IPS-15b (cell line): ENCODE measurements at regions not wholly inside any gene's neighbourhood (a gene's known extent, or its start where the extent isn't known, plus 50 kb on each side); places are given as distances from the start of the nearest gene placed in this dataset.

Source experiments
- H3K27me3 ChIP-seq: one replicate; pipeline ENCODE4 v1.6.1; 2013; ENCODE audit warnings: low read length; ENCODE audit not compliant: control insufficient read depth, insufficient read depth
- H3K36me3 ChIP-seq: one replicate; pipeline ENCODE4 v1.6.1; 2013; ENCODE audit warnings: low read length; ENCODE audit not compliant: control insufficient read depth, insufficient read depth
- H3K4me1 ChIP-seq: one replicate; pipeline ENCODE4 v1.6.1; 2013; ENCODE audit warnings: mild to moderate bottlenecking, low read length; ENCODE audit not compliant: control insufficient read depth, insufficient read depth
- H3K4me3 ChIP-seq: one replicate; pipeline ENCODE4 v1.5.1; 2013; ENCODE audit warnings: low read depth, low read length
- H3K9ac ChIP-seq: one replicate; pipeline ENCODE4 v1.6.1; 2013; ENCODE audit warnings: low read depth, mild to moderate bottlenecking, low read length
- H3K9me3 ChIP-seq: one replicate; pipeline ENCODE4 v1.6.1; 2013; ENCODE audit warnings: mild to moderate bottlenecking, low read length; ENCODE audit not compliant: control insufficient read depth, insufficient read depth

DNA sequence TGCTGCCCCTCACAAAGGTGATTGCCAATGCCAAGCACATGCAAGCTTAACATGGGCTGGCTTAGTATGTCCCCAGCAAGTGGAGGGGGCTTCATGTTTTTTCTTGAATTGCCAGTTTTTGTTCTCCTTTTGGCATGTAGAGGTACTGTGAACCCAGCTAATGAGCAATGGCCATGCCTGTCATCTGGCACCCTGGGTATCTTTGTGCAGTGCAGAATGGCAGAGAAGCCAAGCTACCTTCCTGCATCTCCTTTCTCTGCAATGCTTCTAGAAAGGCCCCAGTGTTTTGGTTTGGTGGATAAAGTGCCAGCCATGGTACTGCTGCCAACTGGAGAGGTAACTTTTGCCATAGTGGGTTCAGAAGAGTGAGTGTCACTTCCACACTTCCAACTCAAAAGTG, 576.9 kb downstream of the CMPK2 start:
- Histone ChIP-seq H3K9me3 (no peaks in the 10 kb centered on the region), H3K9ac (no peak overlapping the region), H3K4me3 (no peak overlapping the region), H3K4me1 (peaks cover 2% of the 10 kb centered on the region), H3K27me3 (no peaks in the 10 kb centered on the region), H3K36me3 (no peaks in the 10 kb centered on the region)

DNA sequence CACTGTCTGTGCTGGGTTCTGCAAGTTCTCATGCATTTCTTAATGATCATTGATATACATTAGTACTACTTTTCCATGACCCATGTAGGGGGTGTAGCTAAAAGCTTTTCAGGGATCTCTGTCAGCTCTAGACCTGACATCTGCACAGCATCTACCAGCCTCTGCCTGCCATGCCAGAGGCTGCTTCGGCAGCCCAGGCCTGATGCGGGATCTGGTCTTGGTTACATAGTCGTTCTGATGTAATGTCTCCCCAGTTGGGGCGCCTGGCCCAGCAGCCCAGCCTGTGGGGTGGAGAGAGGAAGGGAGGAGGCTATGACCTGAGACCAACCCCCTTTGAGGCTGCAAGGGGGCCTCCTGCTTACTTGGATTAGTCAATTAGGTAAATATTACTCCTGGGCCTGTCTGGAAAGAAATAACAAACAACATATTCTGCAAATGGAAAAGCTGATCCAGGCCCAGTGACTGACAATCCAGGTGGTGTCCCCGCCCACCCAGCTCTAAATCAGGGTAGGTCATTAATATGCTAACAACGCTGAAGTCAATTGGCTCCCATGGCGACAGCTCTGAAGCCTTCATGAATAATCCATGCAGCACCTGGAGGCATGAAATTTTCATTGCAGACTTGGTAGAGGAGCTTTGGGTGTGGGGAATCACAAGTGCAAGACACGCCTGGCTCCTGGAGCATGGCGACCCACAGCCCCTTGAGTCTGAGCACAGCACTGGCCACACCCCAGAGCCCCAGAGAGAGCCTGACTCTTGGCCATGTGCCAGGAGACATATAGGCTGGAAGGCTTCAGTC, 575.3 kb downstream of the CMPK2 start:
- Histone ChIP-seq H3K9me3 (no peaks in the 10 kb centered on the region), H3K9ac (no peak overlapping the region), H3K36me3 (no peaks in the 10 kb centered on the region), H3K4me3 (no peak overlapping the region), H3K4me1 (peaks cover 2% of the 10 kb centered on the region), H3K27me3 (no peaks in the 10 kb centered on the region)

DNA sequence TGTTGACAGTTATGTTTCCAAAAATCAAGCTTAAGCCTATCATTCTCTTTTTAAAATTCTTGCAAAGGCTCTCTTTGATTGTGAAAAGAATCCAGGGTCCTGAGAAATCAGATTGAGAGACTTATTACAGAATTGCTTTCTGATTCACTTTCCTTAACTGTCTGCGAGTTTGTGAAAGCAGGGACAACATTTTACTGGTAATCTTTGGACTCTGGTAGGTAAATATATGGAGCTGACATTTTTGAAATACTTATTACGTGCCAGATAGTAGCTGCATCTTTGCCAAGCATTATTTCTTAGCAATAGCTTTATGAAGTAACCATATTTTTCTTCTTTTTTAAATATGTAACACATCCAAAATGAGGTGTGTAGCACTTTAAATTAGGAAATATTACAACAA, 570.9 kb downstream of the CMPK2 start:
- no peaks in the 10 kb centered on the region for H3K27me3 ChIP-seq
- no peak overlapping the region for H3K4me3 ChIP-seq
- no peaks in the 10 kb centered on the region for H3K9me3 ChIP-seq
- H3K9ac ChIP-seq: no peak overlapping the region
- H3K4me1 ChIP-seq: peaks cover 2% of the 10 kb centered on the region
- H3K36me3 ChIP-seq: no peaks in the 10 kb centered on the region

GRCh38 chr2:6297238-6297637, 568.5 kb downstream of the CMPK2 start:
- H3K9me3 ChIP-seq: no peaks in the 10 kb centered on the region
- H3K36me3 ChIP-seq: no peaks in the 10 kb centered on the region
- no peak overlapping the region for H3K4me3 ChIP-seq
- no peaks in the 10 kb centered on the region for H3K4me1 ChIP-seq
- H3K9ac ChIP-seq: no peak overlapping the region
- no peaks in the 10 kb centered on the region for H3K27me3 ChIP-seq

DNA sequence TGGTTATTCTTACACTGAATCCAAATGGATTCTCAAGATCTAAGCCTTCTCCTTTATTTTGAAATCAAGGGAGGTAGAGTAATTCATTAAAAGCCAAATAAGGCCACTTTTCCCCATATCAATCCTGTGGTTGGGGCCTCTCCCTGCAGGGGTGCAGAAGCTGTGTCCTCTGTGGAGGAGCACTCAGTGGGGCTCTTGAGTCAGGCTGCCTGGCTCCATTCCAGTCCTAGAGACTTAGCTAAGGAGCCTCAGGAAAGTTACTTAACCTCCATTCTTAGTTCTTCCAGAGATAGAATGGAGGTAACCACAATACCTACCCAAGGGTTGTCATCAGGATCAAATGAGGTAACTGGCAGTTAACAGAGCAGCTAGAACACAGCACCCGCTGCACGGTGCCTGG, 564.3 kb downstream of the CMPK2 start:
- Histone ChIP-seq H3K4me1 (no peaks in the 10 kb centered on the region), H3K4me3 (no peak overlapping the region), H3K9me3 (no peaks in the 10 kb centered on the region)

DNA sequence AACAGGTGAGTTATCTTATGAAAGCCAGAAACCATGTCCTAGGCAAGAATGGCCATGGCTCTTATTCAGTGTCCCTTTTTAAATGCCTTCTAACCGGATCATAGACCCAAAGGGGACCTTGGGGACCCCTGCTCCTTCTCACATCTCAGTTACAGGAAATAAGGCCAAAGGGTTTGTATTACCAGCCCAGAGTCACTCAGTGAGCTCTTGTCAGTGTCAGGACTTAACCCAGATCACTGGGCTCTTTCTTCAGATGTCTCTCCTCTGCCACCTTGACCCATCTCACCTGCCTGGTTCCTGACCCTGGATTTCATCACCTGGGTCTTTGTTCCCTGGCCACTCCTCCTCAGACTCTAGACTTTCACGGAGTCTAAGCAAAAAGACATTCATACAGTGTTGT, 556.7 kb downstream of the CMPK2 start:
- H3K27me3 ChIP-seq: no peaks in the 10 kb centered on the region
- H3K9ac ChIP-seq: no peak overlapping the region
- no peaks in the 10 kb centered on the region for H3K36me3 ChIP-seq
- no peak overlapping the region for H3K4me3 ChIP-seq
- no peaks in the 10 kb centered on the region for H3K4me1 ChIP-seq
- no peaks in the 10 kb centered on the region for H3K9me3 ChIP-seq

More for the DNA sequence above, 564.3 kb downstream of the CMPK2 start:
- Histone ChIP-seq H3K9ac (no peak overlapping the region), H3K27me3 (no peaks in the 10 kb centered on the region), H3K36me3 (no peaks in the 10 kb centered on the region)

- no peaks in the 10 kb centered on the region for H3K36me3 ChIP-seq
- H3K4me3 ChIP-seq: no peak overlapping the region
- no peaks in the 10 kb centered on the region for H3K4me1 ChIP-seq
- H3K9me3 ChIP-seq: no peaks in the 10 kb centered on the region
- H3K27me3 ChIP-seq: no peaks in the 10 kb centered on the region
- no peak overlapping the region for H3K9ac ChIP-seq
These were observed 556.1 kb downstream of the CMPK2 start for GRCh38 chr2:6309415-6310255.

GRCh38 chr2:6310256-6311215, 555.2 kb downstream of the CMPK2 start:
- no peak overlapping the region for H3K4me3 ChIP-seq
- no peaks in the 10 kb centered on the region for H3K27me3 ChIP-seq
- H3K4me1 ChIP-seq: peaks cover under 1% of the 10 kb centered on the region
- no peaks in the 10 kb centered on the region for H3K9me3 ChIP-seq
- H3K9ac ChIP-seq: no peak overlapping the region
- H3K36me3 ChIP-seq: no peaks in the 10 kb centered on the region

DNA sequence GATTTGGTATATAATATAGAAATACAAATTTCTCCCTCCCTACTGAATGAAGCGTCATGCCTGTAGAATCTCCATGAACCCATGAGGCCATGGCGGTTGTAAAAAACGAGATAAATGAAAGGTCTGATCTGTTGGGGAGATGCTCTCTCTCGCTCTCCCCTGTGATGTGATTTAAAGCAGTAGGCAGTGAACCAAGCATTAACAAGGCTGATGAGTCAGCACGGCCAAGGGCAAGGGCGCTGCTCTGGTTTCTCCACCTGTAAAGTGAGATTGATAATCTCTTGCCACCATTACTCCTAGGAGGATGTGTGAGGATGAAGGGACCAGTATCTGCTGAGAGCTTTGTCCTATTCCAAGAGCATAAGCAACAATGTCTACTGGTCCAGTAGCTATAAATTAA, 553.3 kb downstream of the CMPK2 start:
- no peaks in the 10 kb centered on the region for H3K9me3 ChIP-seq

GRCh38 chr2:6314218-6314960, 551.3 kb downstream of the CMPK2 start:
- Histone ChIP-seq H3K9me3 (no peaks in the 10 kb centered on the region), H3K27me3 (no peaks in the 10 kb centered on the region), H3K9ac (no peak overlapping the region), H3K4me3 (no peak overlapping the region), H3K4me1 (peaks cover 2% of the 10 kb centered on the region), H3K36me3 (no peaks in the 10 kb centered on the region)

More for the DNA sequence above, 553.3 kb downstream of the CMPK2 start:
- Histone ChIP-seq H3K4me1 (peaks cover 2% of the 10 kb centered on the region), H3K4me3 (no peak overlapping the region), H3K27me3 (no peaks in the 10 kb centered on the region), H3K9ac (no peak overlapping the region), H3K36me3 (no peaks in the 10 kb centered on the region)

DNA sequence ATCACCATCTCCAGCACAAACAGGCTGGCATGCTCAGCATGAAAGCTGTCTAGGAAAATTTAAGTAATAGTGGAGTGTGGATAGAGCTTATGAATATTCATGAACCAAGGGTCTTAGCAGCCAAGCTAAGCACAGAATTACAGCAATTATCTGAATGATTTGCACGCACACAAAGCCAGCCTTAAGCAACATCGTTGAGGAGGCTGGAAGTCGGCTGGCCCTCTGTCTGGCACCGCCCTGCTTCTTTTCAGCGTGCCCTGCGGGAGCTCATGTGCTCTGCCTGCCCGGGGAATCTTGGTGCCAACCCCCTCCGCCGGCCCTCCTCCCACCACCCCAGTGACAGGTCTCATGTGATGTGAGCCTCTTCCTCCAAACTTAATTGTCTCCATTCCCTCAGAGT, 540.1 kb downstream of the CMPK2 start:
- Histone ChIP-seq H3K9ac (no peak overlapping the region), H3K4me3 (no peak overlapping the region), H3K36me3 (no peaks in the 10 kb centered on the region), H3K9me3 (no peaks in the 10 kb centered on the region), H3K27me3 (no peaks in the 10 kb centered on the region), H3K4me1 (no peaks in the 10 kb centered on the region)
